ENCODE measurements at regions not wholly inside any gene's neighbourhood (a gene's known extent, or its start where the extent isn't known, plus 50 kb on each side); places are given as distances from the start of the nearest gene placed in this dataset.

DNA sequence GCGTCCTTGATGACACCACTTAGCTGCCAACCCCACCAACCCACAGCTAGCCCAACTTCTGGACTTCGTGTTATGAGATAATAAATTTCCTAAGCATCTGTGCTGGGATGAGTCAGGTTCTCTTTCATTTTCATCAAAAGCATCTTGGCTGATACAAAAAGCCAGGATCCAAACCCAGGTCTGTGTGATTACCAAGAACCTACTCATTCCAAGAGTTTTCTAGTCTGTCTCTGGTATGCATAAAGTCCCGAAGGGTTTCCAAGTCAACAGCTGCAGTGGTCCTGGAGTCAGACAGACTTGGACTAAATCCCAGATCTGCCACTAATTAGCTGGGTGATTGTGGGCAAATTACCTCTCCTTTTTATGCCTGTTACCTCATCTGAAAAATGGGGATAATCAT lies 55.5 kb upstream of the SERP2 start:
- TF ChIP-seq, protein P1, sequence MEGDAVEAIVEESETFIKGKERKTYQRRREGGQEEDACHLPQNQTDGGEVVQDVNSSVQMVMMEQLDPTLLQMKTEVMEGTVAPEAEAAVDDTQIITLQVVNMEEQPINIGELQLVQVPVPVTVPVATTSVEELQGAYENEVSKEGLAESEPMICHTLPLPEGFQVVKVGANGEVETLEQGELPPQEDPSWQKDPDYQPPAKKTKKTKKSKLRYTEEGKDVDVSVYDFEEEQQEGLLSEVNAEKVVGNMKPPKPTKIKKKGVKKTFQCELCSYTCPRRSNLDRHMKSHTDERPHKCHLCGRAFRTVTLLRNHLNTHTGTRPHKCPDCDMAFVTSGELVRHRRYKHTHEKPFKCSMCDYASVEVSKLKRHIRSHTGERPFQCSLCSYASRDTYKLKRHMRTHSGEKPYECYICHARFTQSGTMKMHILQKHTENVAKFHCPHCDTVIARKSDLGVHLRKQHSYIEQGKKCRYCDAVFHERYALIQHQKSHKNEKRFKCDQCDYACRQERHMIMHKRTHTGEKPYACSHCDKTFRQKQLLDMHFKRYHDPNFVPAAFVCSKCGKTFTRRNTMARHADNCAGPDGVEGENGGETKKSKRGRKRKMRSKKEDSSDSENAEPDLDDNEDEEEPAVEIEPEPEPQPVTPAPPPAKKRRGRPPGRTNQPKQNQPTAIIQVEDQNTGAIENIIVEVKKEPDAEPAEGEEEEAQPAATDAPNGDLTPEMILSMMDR (conservative IDR thresholded peaks at IDR 0.05; ENCODE audit: low read length): no peak
- no peak for TF ChIP-seq EZH2phosphoT487 (IDR thresholded peaks at IDR 0.05; ENCODE audit: borderline replicate concordance)
